KMS-11 (cell line): ENCODE measurements at regions not wholly inside any gene's neighbourhood (a gene's known extent, or its start where the extent isn't known, plus 50 kb on each side); places are given as distances from the start of the nearest gene placed in this dataset.

Experiments
- H2AFZ ChIP-seq: fragments of 200-600 bp; sonication (generic); 2 replicates; pipeline ENCODE4 v1.6.1; 2016; ENCODE audit warnings: antibody characterized with exemption, mixed run types, low read depth
- H3K27ac ChIP-seq: fragments of 200-600 bp; sonication (generic); 2 replicates; pipeline ENCODE4 v1.6.1; 2016; ENCODE audit warnings: mild to moderate bottlenecking, mixed run types
- H3K27me3 ChIP-seq: fragments of 200-600 bp; sonication (generic); 2 replicates; pipeline ENCODE4 v1.6.1; 2017; ENCODE audit warnings: mild to moderate bottlenecking, low read depth, mixed run types, moderate library complexity; ENCODE audit not compliant: insufficient read depth
- H3K36me3 ChIP-seq: fragments of 200-600 bp; sonication (generic); 2 replicates; pipeline ENCODE4 v1.6.1; 2017; ENCODE audit warnings: mild to moderate bottlenecking, mixed run types; ENCODE audit not compliant: insufficient read depth
- H3K4me1 ChIP-seq: fragments of 200-600 bp; sonication (generic); 2 replicates; pipeline ENCODE4 v1.6.1; 2016; ENCODE audit warnings: mild to moderate bottlenecking, low read depth, mixed run types; ENCODE audit not compliant: poor library complexity, severe bottlenecking
- H3K4me2 ChIP-seq: fragments of 200-600 bp; sonication (generic); 2 replicates; pipeline ENCODE4 v1.7.0; 2016; ENCODE audit warnings: mild to moderate bottlenecking, mixed run types
- H3K4me3 ChIP-seq: fragments of 200-600 bp; sonication (generic); IDR thresholded peaks from 2 replicates; pipeline ENCODE4 v1.6.1; 2017; ENCODE audit warnings: low read depth, low read length, mixed read lengths; ENCODE audit not compliant: insufficient read depth
- H3K79me2 ChIP-seq: fragments of 200-600 bp; sonication (generic); 2 replicates; pipeline ENCODE4 v1.6.1; 2016; ENCODE audit warnings: low read depth, mixed run types; ENCODE audit not compliant: insufficient read depth
- H3K9ac ChIP-seq: fragments of 200-600 bp; sonication (generic); 2 replicates; pipeline ENCODE4 v1.6.1; 2016; ENCODE audit warnings: mild to moderate bottlenecking, mixed run types
- H4K20me1 ChIP-seq: fragments of 200-600 bp; sonication (generic); 2 replicates; pipeline ENCODE4 v1.6.1; 2016; ENCODE audit warnings: mild to moderate bottlenecking, mixed run types; ENCODE audit not compliant: insufficient read depth
- TF ChIP-seq, protein P1 (sequence below): fragments of 200-600 bp; sonication (generic); conservative IDR thresholded peaks from 2 replicates; pipeline ENCODE4 v1.6.1; 2017; ENCODE audit warnings: low read depth, mild to moderate bottlenecking, antibody characterized with exemption, low read length, moderate library complexity, mixed read lengths

DNA sequence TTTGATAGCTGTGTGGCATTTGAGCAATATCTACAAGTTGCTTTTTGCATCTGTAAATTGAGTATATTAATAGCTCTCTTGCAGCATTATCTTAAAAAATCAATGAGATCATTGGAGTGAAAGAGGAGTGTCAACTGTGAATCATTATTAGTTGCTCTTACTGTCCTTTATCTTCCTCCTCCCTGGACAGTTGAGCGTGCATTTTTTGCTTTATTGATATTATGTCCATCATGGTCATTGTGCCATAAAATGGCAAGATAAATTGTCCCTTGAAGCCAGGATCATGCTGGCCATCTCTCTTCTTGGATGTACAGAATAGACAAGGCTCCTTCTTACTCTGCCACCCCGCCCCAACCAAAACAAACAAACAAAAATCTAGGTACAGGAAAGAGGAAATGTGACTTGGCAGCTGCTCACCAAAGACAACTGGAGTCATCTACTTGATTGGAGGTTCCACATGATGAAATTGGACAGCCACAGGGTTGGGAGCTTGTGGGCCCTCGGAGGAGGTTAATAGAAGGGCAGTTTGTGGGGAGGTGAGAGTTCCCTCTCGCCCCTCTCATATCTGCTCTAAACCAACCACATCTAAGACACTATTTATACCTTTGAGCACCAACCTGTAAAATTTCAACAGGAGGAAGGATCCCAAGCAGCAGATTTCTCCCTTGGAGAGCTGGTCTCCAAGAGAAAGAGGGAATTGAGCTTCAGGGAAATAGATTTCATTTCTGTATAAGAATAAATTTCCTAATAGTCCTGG lies 252.7 kb downstream of the SKIDA1 start:
- Histone ChIP-seq H2AFZ (no peak overlapping the region), H3K27me3 (no peaks in the 10 kb centered on the region), H3K4me3 (no peak overlapping the region), H3K4me2 (no peak overlapping the region), H4K20me1 (no peaks in the 10 kb centered on the region), H3K27ac (no peak overlapping the region), H3K79me2 (no peaks in the 10 kb centered on the region), H3K9ac (no peak overlapping the region), H3K36me3 (no peaks in the 10 kb centered on the region), H3K4me1 (no peaks in the 10 kb centered on the region)
- TF ChIP-seq, protein P1, sequence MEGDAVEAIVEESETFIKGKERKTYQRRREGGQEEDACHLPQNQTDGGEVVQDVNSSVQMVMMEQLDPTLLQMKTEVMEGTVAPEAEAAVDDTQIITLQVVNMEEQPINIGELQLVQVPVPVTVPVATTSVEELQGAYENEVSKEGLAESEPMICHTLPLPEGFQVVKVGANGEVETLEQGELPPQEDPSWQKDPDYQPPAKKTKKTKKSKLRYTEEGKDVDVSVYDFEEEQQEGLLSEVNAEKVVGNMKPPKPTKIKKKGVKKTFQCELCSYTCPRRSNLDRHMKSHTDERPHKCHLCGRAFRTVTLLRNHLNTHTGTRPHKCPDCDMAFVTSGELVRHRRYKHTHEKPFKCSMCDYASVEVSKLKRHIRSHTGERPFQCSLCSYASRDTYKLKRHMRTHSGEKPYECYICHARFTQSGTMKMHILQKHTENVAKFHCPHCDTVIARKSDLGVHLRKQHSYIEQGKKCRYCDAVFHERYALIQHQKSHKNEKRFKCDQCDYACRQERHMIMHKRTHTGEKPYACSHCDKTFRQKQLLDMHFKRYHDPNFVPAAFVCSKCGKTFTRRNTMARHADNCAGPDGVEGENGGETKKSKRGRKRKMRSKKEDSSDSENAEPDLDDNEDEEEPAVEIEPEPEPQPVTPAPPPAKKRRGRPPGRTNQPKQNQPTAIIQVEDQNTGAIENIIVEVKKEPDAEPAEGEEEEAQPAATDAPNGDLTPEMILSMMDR = no peak

DNA sequence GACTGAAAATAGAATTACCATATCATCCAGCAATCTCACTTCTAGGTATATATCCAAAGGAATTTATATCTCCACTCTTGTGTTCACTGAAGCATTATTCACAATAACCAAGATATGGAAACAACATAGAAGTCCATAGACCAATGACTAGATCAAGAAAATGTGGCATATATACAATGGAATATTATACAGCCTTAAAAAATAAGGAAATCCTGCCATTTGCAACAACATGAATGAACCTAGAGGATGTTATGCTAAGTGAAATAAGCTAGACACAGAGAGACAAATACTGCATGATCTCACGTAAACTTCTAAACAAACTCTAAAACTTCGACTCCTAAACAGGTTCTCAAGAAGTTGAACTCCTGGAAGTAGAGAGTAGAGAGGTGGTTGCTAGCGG lies 254.5 kb downstream of the SKIDA1 start:
- Histone ChIP-seq H4K20me1 (no peaks in the 10 kb centered on the region), H2AFZ (no peak overlapping the region), H3K27ac (no peak overlapping the region), H3K36me3 (no peaks in the 10 kb centered on the region), H3K4me1 (no peaks in the 10 kb centered on the region), H3K4me3 (no peak overlapping the region), H3K79me2 (no peaks in the 10 kb centered on the region), H3K4me2 (no peak overlapping the region), H3K27me3 (no peaks in the 10 kb centered on the region), H3K9ac (no peak overlapping the region)
- TF ChIP-seq, protein P1 = no peak

DNA sequence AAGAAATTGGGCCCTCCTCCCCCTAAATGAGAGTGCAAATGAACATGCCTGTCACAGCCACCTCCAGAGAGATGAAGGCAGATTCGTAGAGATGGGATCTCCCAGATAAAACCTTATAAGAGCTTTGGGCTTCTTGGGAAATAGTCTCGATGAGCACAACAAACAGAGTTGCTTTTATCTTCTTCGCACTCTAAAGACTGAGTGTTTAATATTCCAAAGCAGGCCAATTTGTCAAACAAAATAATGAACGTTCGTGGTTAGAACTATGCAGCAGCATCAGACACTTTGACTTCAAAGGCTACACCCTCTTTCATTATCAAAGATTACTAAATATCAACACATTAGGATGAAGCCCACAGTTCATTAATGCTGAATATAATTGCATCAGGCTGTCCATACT lies 256.2 kb downstream of the SKIDA1 start:
- Histone ChIP-seq H4K20me1 (no peaks in the 10 kb centered on the region), H3K4me2 (no peak overlapping the region), H3K9ac (no peak overlapping the region), H3K27ac (no peak overlapping the region), H3K36me3 (no peaks in the 10 kb centered on the region), H3K4me3 (no peak overlapping the region), H2AFZ (no peak overlapping the region), H3K79me2 (no peaks in the 10 kb centered on the region), H3K27me3 (no peaks in the 10 kb centered on the region), H3K4me1 (no peaks in the 10 kb centered on the region)
- TF ChIP-seq, protein P1 = no peak

DNA sequence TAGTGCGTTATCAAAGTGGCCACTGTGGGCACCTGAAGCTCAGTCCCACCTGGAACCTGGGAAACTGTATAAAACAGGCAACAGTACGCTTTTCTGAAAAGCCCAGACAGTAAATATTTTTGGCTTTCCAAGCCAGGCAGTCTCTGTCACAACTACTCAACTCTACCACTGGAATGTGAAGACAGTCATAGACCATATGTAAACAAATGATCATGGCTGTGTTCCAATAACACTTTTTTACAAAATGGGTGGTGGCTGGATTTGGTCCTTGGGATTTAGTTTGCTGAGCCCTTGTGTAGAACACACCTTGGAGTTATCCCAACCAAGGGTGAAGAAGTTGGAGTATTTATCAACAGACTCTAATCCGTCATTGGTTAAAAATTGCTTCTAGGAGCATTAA lies 259.9 kb downstream of the SKIDA1 start:
- Histone ChIP-seq H3K4me1 (no peaks in the 10 kb centered on the region), H2AFZ (no peak overlapping the region), H3K27ac (no peak overlapping the region), H3K4me2 (no peak overlapping the region), H3K4me3 (no peak overlapping the region), H3K36me3 (no peaks in the 10 kb centered on the region), H3K9ac (no peak overlapping the region), H3K27me3 (no peaks in the 10 kb centered on the region), H3K79me2 (no peaks in the 10 kb centered on the region), H4K20me1 (no peaks in the 10 kb centered on the region)
- TF ChIP-seq, protein P1 = no peak
